ENCODE measurements at regions not wholly inside any gene's neighbourhood (a gene's known extent, or its start where the extent isn't known, plus 50 kb on each side); places are given as distances from the start of the nearest gene placed in this dataset.

- no peaks in the 10 kb centered on the region for H3K4me1 ChIP-seq (replicated peaks)
- no peak overlapping the region for H3K4me3 ChIP-seq
- no peak overlapping the region for H3K27ac ChIP-seq
- no peaks in the 10 kb centered on the region for H3K9me3 ChIP-seq
- DNase-seq (ENCODE audit: low spot score), result no peak
- TF ChIP-seq, protein P1, sequence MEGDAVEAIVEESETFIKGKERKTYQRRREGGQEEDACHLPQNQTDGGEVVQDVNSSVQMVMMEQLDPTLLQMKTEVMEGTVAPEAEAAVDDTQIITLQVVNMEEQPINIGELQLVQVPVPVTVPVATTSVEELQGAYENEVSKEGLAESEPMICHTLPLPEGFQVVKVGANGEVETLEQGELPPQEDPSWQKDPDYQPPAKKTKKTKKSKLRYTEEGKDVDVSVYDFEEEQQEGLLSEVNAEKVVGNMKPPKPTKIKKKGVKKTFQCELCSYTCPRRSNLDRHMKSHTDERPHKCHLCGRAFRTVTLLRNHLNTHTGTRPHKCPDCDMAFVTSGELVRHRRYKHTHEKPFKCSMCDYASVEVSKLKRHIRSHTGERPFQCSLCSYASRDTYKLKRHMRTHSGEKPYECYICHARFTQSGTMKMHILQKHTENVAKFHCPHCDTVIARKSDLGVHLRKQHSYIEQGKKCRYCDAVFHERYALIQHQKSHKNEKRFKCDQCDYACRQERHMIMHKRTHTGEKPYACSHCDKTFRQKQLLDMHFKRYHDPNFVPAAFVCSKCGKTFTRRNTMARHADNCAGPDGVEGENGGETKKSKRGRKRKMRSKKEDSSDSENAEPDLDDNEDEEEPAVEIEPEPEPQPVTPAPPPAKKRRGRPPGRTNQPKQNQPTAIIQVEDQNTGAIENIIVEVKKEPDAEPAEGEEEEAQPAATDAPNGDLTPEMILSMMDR (IDR thresholded peaks at IDR 0.05), result no peak
- no peak for TF ChIP-seq POLR2A (IDR thresholded peaks at IDR 0.05)
- H3K36me3 ChIP-seq, result no peaks in the 10 kb centered on the region
- intact Hi-C loops (cut with DNase I), result no loop called here
- H3K27me3 ChIP-seq (replicated peaks; ENCODE audit: insufficient read depth), result no peaks in the 10 kb centered on the region
- WGBS, result 84% methylated on average over 12 of the region's 12 CpGs
These were observed 80.9 kb upstream of the SHH start for GRCh38 chr7:155893176-155893575.

DNA sequence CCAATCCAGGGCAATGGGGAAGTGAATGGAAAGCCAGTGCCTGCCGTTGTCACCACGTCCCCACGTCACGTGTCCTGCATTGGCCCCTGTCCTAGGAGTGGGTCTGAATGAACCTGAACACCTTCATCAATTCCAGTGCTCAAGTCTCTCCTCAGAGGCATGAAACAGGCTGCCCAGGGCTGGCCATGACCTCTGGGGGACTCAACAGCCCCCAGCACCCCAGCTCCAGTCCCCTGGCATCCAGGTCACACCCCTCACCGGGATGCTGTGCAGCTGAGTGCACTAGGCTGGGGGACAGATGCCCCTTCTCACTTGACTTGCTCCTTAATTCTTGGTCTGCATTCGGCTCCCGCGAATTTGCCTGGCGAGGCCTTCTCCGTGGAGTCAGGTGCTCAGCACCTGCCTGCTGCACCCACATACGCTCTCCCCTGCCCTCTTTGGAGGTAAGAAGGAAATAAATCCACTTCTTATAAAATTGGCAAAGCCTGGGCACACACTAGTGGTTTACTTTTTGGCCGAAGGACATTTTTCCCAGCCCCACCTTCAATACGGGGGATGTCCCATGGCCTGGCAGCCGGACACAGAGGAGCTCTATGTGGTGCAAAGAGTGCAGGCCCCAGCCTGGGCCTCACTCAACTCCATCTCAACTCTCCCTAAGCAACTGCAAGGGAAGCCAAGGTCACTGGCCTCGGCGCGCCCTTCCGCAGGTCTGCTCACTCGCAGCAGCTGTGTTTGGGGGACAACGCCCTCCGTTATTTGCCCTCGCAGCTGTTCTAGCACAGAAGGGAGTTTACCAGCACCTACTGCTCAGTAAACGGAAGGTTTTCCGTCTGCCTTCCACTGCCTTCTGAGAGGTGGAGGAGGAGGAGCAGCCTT is 77.6 kb upstream of the SHH start:
- intact Hi-C loops (cut with DNase I), result no loop called here

GRCh38 chr7:155887174-155887525 is 74.9 kb upstream of the SHH start:
- DNase-seq (ENCODE audit: low spot score), result no peak
- Histone ChIP-seq H3K27me3 (replicated peaks; ENCODE audit: insufficient read depth) (no peaks in the 10 kb centered on the region), H3K9me3 (no peaks in the 10 kb centered on the region), H3K27ac (no peak overlapping the region), H3K4me1 (replicated peaks) (no peaks in the 10 kb centered on the region), H3K4me3 (no peak overlapping the region), H3K36me3 (no peaks in the 10 kb centered on the region)
- intact Hi-C loops (cut with DNase I), result no loop called here
- 88% methylated on average over 11 of the region's 11 CpGs for WGBS
- TF ChIP-seq POLR2AphosphoS5 (IDR thresholded peaks at IDR 0.05), result no peak
- no peak for TF ChIP-seq POLR2A (IDR thresholded peaks at IDR 0.05)
- TF ChIP-seq, protein P1 (IDR thresholded peaks at IDR 0.05), result no peak

More for the DNA sequence above, 77.6 kb upstream of the SHH start:
- no peak for DNase-seq (ENCODE audit: low spot score)
- TF ChIP-seq POLR2A (IDR thresholded peaks at IDR 0.05) (no peak), POLR2AphosphoS5 (IDR thresholded peaks at IDR 0.05) (no peak)
- TF ChIP-seq, protein P1 (IDR thresholded peaks at IDR 0.05), result no peak
- 85% methylated on average over 24 of the region's 24 CpGs for WGBS
- Histone ChIP-seq H3K27me3 (replicated peaks; ENCODE audit: insufficient read depth) (no peaks in the 10 kb centered on the region), H3K9me3 (no peaks in the 10 kb centered on the region), H3K4me3 (no peak overlapping the region), H3K36me3 (no peaks in the 10 kb centered on the region), H3K27ac (no peak overlapping the region), H3K4me1 (replicated peaks) (no peaks in the 10 kb centered on the region)

DNA sequence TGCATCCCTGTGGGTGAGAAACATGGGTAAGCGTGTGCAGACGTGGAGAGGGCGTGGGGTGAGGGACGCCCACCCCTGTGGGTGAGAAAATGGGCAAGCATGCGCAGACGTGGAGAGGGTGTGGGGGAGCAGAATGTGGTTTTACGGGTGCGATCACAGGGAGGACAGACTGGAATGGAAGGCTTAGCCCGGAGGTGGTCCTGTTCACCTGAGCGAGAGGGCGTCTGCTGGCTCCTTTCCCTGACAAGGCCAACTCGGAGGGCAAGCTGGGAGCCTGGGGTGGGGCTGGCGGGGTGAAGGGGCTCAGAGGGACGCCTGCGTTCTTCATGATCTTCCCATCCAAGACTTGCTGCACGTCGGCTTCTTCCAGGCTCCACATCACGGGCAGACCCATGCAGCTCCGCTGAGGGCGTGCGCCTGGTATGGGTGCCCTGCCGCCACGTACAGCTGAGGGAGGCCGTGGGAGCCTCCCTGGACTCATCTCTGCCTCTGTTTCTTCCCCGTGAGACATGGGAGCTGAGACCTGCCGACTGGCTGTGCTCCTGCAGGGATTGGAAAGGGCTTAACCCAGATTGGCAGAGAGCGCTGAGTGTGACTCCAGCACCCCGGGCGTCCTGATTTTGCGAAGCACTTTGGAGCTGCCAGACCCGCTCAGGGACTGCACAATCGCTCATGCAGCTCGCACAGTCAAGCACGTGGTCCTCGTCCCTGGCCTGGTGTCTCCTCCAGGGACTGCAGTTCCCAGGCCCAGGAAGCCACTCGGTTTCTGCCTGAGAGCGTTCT is 74.3 kb upstream of the SHH start:
- Histone ChIP-seq H3K27ac (no peak overlapping the region), H3K4me1 (replicated peaks) (no peaks in the 10 kb centered on the region), H3K9me3 (no peaks in the 10 kb centered on the region), H3K36me3 (no peaks in the 10 kb centered on the region), H3K27me3 (replicated peaks; ENCODE audit: insufficient read depth) (no peaks in the 10 kb centered on the region), H3K4me3 (no peak overlapping the region)
- no peak for DNase-seq (ENCODE audit: low spot score)
- intact Hi-C loops (cut with DNase I), result no loop called here
- TF ChIP-seq POLR2A (IDR thresholded peaks at IDR 0.05) (no peak), POLR2AphosphoS5 (IDR thresholded peaks at IDR 0.05) (no peak)
- TF ChIP-seq, protein P1 (IDR thresholded peaks at IDR 0.05), result no peak
- 91% methylated on average over 37 of the region's 37 CpGs for WGBS
